ENCODE measurements at regions not wholly inside any gene's neighbourhood (a gene's known extent, or its start where the extent isn't known, plus 50 kb on each side); places are given as distances from the start of the nearest gene placed in this dataset.
"Not testable (repeated sequence)": the region's sequence is repeated elsewhere in the genome, so short reads cannot be mapped to it uniquely, and the experiment has no call there.

DNA sequence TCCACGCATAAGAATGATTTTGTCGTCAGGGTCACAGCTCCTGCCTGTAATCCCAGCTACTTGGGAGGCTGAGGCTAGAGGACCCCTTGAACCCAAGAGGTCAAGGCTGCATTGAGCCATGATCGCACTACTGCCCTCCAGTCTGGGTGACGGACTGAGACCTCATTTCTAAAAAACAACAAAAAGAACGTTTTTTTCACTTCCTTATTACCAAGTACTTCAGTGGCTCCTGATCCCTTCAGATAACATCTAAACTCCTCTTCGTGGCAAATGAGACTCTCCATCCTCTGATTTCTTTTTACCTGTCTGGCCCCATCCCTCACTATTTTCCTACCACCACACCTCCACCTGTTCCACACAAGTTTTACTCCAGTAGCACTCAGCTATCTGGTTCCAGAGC lies 105.4 kb upstream of the TLK1 start:
- no peaks in the 10 kb centered on the region for H3K4me1 ChIP-seq (ENCODE audit: control insufficient read depth, insufficient read depth, low read length)
- H3K4me3 ChIP-seq (ENCODE audit: low read length) = no peak overlapping the region
- H3K9me3 ChIP-seq (replicated peaks; ENCODE audit: low read length) = no peaks in the 10 kb centered on the region
- no peaks in the 10 kb centered on the region for H3K27me3 ChIP-seq (ENCODE audit: control insufficient read depth, insufficient read depth, low read length)
- no peak overlapping the region for H3K4me2 ChIP-seq (ENCODE audit: low read length)
- H3K9ac ChIP-seq (ENCODE audit: low read depth, low read length) = no peak overlapping the region
- H3K36me3 ChIP-seq (ENCODE audit: insufficient read depth, low read length) = no peaks in the 10 kb centered on the region

- H3K9me3 ChIP-seq (replicated peaks; ENCODE audit: low read length); H3K27me3 ChIP-seq (ENCODE audit: control insufficient read depth, insufficient read depth, low read length); H3K36me3 ChIP-seq (ENCODE audit: insufficient read depth, low read length); H3K4me3 ChIP-seq (ENCODE audit: low read length); H3K9ac ChIP-seq (ENCODE audit: low read depth, low read length); H3K4me1 ChIP-seq (ENCODE audit: control insufficient read depth, insufficient read depth, low read length); H3K4me2 ChIP-seq (ENCODE audit: low read length): not testable (repeated sequence)
These were observed 100.8 kb upstream of the TLK1 start for GRCh38 chr2:171261529-171261928.

- Histone ChIP-seq H3K9me3 (replicated peaks; ENCODE audit: low read length) (no peaks in the 10 kb centered on the region), H3K4me3 (ENCODE audit: low read length) (no peak overlapping the region), H3K4me2 (ENCODE audit: low read length) (no peak overlapping the region), H3K27me3 (ENCODE audit: control insufficient read depth, insufficient read depth, low read length) (no peaks in the 10 kb centered on the region), H3K4me1 (ENCODE audit: control insufficient read depth, insufficient read depth, low read length) (no peaks in the 10 kb centered on the region), H3K9ac (ENCODE audit: low read depth, low read length) (no peak overlapping the region), H3K36me3 (ENCODE audit: insufficient read depth, low read length) (no peaks in the 10 kb centered on the region)
These were observed 100.1 kb upstream of the TLK1 start for GRCh38 chr2:171260471-171261424.

- Histone ChIP-seq H3K4me2 (ENCODE audit: low read length) (no peak overlapping the region), H3K36me3 (ENCODE audit: insufficient read depth, low read length) (no peaks in the 10 kb centered on the region), H3K27me3 (ENCODE audit: control insufficient read depth, insufficient read depth, low read length) (no peaks in the 10 kb centered on the region), H3K9ac (ENCODE audit: low read depth, low read length) (no peak overlapping the region), H3K9me3 (replicated peaks; ENCODE audit: low read length) (no peaks in the 10 kb centered on the region), H3K4me3 (ENCODE audit: low read length) (no peak overlapping the region), H3K4me1 (ENCODE audit: control insufficient read depth, insufficient read depth, low read length) (no peaks in the 10 kb centered on the region)
These were observed 94.0 kb upstream of the TLK1 start for GRCh38 chr2:171254666-171255065.

- Histone ChIP-seq H3K36me3 (ENCODE audit: insufficient read depth, low read length) (no peaks in the 10 kb centered on the region), H3K9me3 (replicated peaks; ENCODE audit: low read length) (no peaks in the 10 kb centered on the region), H3K4me2 (ENCODE audit: low read length) (no peak overlapping the region), H3K9ac (ENCODE audit: low read depth, low read length) (no peak overlapping the region), H3K27me3 (ENCODE audit: control insufficient read depth, insufficient read depth, low read length) (no peaks in the 10 kb centered on the region), H3K4me3 (ENCODE audit: low read length) (no peak overlapping the region), H3K4me1 (ENCODE audit: control insufficient read depth, insufficient read depth, low read length) (no peaks in the 10 kb centered on the region)
These were observed 93.4 kb upstream of the TLK1 start for GRCh38 chr2:171253900-171254650.

DNA sequence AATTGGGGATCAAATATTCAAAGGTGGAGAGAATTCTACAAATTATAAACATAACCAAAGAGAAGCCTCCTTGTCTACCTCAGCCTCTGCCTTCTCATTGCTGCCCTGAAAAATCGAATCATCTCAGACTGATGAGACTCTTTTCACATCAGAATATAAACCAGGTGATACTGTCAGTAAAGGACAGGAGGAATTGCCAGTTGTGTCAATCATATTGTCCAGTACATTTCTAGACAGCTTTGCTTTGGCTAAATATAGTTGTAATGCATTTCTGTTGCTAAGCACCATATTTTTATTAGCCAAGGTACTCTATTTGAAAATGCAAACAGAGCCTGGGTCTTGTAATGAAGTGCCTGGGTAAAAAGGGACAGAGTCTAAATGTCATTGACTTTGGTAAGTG lies 92.6 kb upstream of the TLK1 start:
- no peaks in the 10 kb centered on the region for H3K4me1 ChIP-seq (ENCODE audit: control insufficient read depth, insufficient read depth, low read length)
- no peak overlapping the region for H3K9ac ChIP-seq (ENCODE audit: low read depth, low read length)
- no peaks in the 10 kb centered on the region for H3K36me3 ChIP-seq (ENCODE audit: insufficient read depth, low read length)
- H3K4me2 ChIP-seq (ENCODE audit: low read length) = no peak overlapping the region
- H3K27me3 ChIP-seq (ENCODE audit: control insufficient read depth, insufficient read depth, low read length) = no peaks in the 10 kb centered on the region
- H3K9me3 ChIP-seq (replicated peaks; ENCODE audit: low read length) = no peaks in the 10 kb centered on the region
- H3K4me3 ChIP-seq (ENCODE audit: low read length) = no peak overlapping the region

GRCh38 chr2:171249689-171250088 lies 89.0 kb upstream of the TLK1 start:
- Histone ChIP-seq H3K4me3 (ENCODE audit: low read length) (no peak overlapping the region), H3K9ac (ENCODE audit: low read depth, low read length) (no peak overlapping the region), H3K27me3 (ENCODE audit: control insufficient read depth, insufficient read depth, low read length) (no peaks in the 10 kb centered on the region), H3K4me1 (ENCODE audit: control insufficient read depth, insufficient read depth, low read length) (peaks cover 6% of the 10 kb centered on the region), H3K4me2 (ENCODE audit: low read length) (no peak overlapping the region), H3K36me3 (ENCODE audit: insufficient read depth, low read length) (no peaks in the 10 kb centered on the region), H3K9me3 (replicated peaks; ENCODE audit: low read length) (peaks cover 11% of the 10 kb centered on the region)

GRCh38 chr2:171247741-171248662 lies 87.3 kb upstream of the TLK1 start:
- Histone ChIP-seq H3K9me3 (replicated peaks; ENCODE audit: low read length) (peaks cover 11% of the 10 kb centered on the region), H3K4me3 (ENCODE audit: low read length) (no peak overlapping the region), H3K4me2 (ENCODE audit: low read length) (no peak overlapping the region), H3K27me3 (ENCODE audit: control insufficient read depth, insufficient read depth, low read length) (no peaks in the 10 kb centered on the region), H3K4me1 (ENCODE audit: control insufficient read depth, insufficient read depth, low read length) (peaks cover 10% of the 10 kb centered on the region), H3K36me3 (ENCODE audit: insufficient read depth, low read length) (no peaks in the 10 kb centered on the region), H3K9ac (ENCODE audit: low read depth, low read length) (no peak overlapping the region)

GRCh38 chr2:171244970-171245782 lies 84.5 kb upstream of the TLK1 start:
- H3K4me2 ChIP-seq (ENCODE audit: low read length) = no peak overlapping the region
- peaks cover 10% of the 10 kb centered on the region for H3K4me1 ChIP-seq (ENCODE audit: control insufficient read depth, insufficient read depth, low read length)
- H3K9ac ChIP-seq (ENCODE audit: low read depth, low read length) = peak overlapping the region; percentile 63
- no peaks in the 10 kb centered on the region for H3K36me3 ChIP-seq (ENCODE audit: insufficient read depth, low read length)
- no peaks in the 10 kb centered on the region for H3K27me3 ChIP-seq (ENCODE audit: control insufficient read depth, insufficient read depth, low read length)
- H3K4me3 ChIP-seq (ENCODE audit: low read length) = peak overlapping the region; percentile 19
- peaks cover 11% of the 10 kb centered on the region for H3K9me3 ChIP-seq (replicated peaks; ENCODE audit: low read length)

DNA sequence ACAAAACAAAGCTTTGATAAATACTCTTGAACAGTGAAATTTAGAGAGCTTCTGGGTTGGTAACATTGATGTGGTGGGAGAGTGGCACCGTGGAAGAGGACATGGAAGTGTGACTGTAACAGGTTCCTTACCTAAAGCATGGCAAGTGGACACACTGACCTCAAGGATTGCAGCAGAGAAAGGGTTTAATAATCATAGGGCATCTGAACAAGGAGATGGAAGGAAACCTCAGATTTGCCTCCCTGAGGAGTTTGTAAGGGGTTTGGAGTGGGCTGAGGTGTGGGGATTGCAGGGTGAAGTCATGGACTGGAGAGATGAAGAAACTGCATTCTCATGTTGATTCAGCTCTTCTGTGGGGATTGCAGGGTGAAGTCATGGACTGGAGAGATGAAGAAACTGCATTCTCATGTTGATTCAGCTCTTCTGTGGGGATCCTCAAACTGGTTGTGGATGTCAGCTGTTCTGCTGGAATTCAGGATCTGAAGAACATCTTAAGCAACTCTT lies 83.8 kb upstream of the TLK1 start:
- no peaks in the 10 kb centered on the region for H3K27me3 ChIP-seq (ENCODE audit: control insufficient read depth, insufficient read depth, low read length)
- H3K4me2 ChIP-seq (ENCODE audit: low read length) = no peak overlapping the region
- no peak overlapping the region for H3K4me3 ChIP-seq (ENCODE audit: low read length)
- peak overlapping the region; percentile 63 for H3K9ac ChIP-seq (ENCODE audit: low read depth, low read length)
- H3K36me3 ChIP-seq (ENCODE audit: insufficient read depth, low read length) = no peaks in the 10 kb centered on the region
- H3K4me1 ChIP-seq (ENCODE audit: control insufficient read depth, insufficient read depth, low read length) = peaks cover 10% of the 10 kb centered on the region
- H3K9me3 ChIP-seq (replicated peaks; ENCODE audit: low read length) = peaks cover 11% of the 10 kb centered on the region

Measured in skeletal muscle satellite cell (primary cell).